A549 (cell line): ENCODE measurements at regions not wholly inside any gene's neighbourhood (a gene's known extent, or its start where the extent isn't known, plus 50 kb on each side); places are given as distances from the start of the nearest gene placed in this dataset.

ENCODE experiments used
- ATAC-seq, 2 experiments: fragments of 200-7000 bp in 1 of 2; fragments of >200 bp in 1 of 2; cut with Nextera tagmentation in 1 of 2; cut with Tn5 transposase in 1 of 2; 3 replicates each; pipeline versions ENCODE4 v1.8.0 to v1.9.1; 2018 to 2020; ENCODE audit warnings: mild to moderate bottlenecking in 1 of 2, moderate library complexity in 1 of 2
- CTCF ChIA-PET: fragments of 300-600 bp; sonication (Branson Sonifier 250); formaldehyde crosslinking; extraction: SDS; loops from one replicate; lab custom pipeline; 2021; ENCODE audit warnings: antibody characterized with exemption, inconsistent platforms; lab: Yijun Ruan, JAX
- POLR2A ChIA-PET: fragments of 350-600 bp; formaldehyde crosslinking; extraction: SDS; loops from one replicate; lab custom pipeline; 2021; ENCODE audit warnings: antibody characterized with exemption, inconsistent platforms; lab: Yijun Ruan, JAX
- DNase-seq, 2 experiments: peaks; one replicate each; pipeline versions ENCODE4 v3.0.0 to v3.0.0-alpha.2; 2011 to 2016; ENCODE audit warnings: low read depth in 1 of 2, low spot score in 1 of 2
- FAIRE-seq: peaks from 2 replicates; lab custom pipeline; 2011; peaks lifted over from hg19 to GRCh38; lab: Jason Lieb, UNC
- H3K27ac ChIP-seq, 2 experiments: fragments of >200 bp; sonication (Bioruptor Twin); formaldehyde crosslinking; 3 replicates each; pipeline ENCODE4 v1.5.1; 2016 to 2017
- H3K4me1 ChIP-seq: fragments of >200 bp; sonication (Bioruptor Twin); formaldehyde crosslinking; 3 replicates; pipeline ENCODE4 v1.6.1; 2016
- H3K4me2 ChIP-seq: fragments of >200 bp; sonication (Bioruptor Twin); formaldehyde crosslinking; 3 replicates; pipeline ENCODE4 v1.6.1; 2016
- H3K4me3 ChIP-seq: fragments of >200 bp; sonication (Bioruptor Twin); formaldehyde crosslinking; 3 replicates; pipeline ENCODE4 v1.5.1; 2016
- H3K9me3 ChIP-seq: fragments of >200 bp; sonication (Bioruptor Twin); formaldehyde crosslinking; 3 replicates; pipeline ENCODE4 v1.6.1; 2016
- BHLHE40 ChIP-seq: IDR thresholded peaks from 2 replicates; pipeline ENCODE4 v1.6.1; 2012; ENCODE audit warnings: low read depth, low read length, inconsistent platforms
- CHD2 ChIP-seq: fragments of 150-350 bp; IDR thresholded peaks from 2 replicates; pipeline ENCODE4 v1.6.1; 2014; ENCODE audit warnings: low read length; ENCODE audit not compliant: partially characterized antibody
- FOSB ChIP-seq: fragments of 250-450 bp; sonication (Bioruptor Pico); IDR thresholded peaks from 2 replicates; pipeline ENCODE4 v1.5.0; 2020; ENCODE audit warnings: mild to moderate bottlenecking, moderate library complexity
- GATA3 ChIP-seq: IDR thresholded peaks from 2 replicates; pipeline ENCODE4 v1.6.1; 2012; ENCODE audit warnings: borderline replicate concordance
- HOXB13 ChIP-seq: fragments of 250-450 bp; sonication (Bioruptor Pico); IDR thresholded peaks from 2 replicates; pipeline ENCODE4 v1.5.0; 2020; ENCODE audit warnings: low read depth, mild to moderate bottlenecking, moderate library complexity
- MAFK ChIP-seq: fragments of 450-650 bp; IDR thresholded peaks from 2 replicates; pipeline ENCODE4 v1.6.1; 2014; ENCODE audit not compliant: partially characterized antibody
- NPAS2 ChIP-seq: fragments of 250-450 bp; sonication (Bioruptor Pico); IDR thresholded peaks from 2 replicates; pipeline ENCODE4 v1.8.0; 2022; ENCODE audit warnings: mild to moderate bottlenecking, moderate library complexity, borderline replicate concordance
- POLR2A ChIP-seq: IDR thresholded peaks from 2 replicates; pipeline ENCODE4 v1.6.1; 2012; ENCODE audit warnings: mild to moderate bottlenecking, low read length
- SMC3 ChIP-seq: fragments of >200 bp; sonication (Bioruptor Twin); formaldehyde crosslinking; IDR thresholded peaks from 3 replicates; pipeline ENCODE4 v1.6.1; 2018; ENCODE audit warnings: inconsistent platforms
- TP53 ChIP-seq: fragments of 250-450 bp; sonication (Bioruptor Pico); IDR thresholded peaks from 2 replicates; pipeline ENCODE4 v1.5.0; 2021; ENCODE audit warnings: mild to moderate bottlenecking, moderate library complexity
- ZC3H11A ChIP-seq: fragments of 450-650 bp; IDR thresholded peaks from 2 replicates; pipeline ENCODE4 v1.6.1; 2014; ENCODE audit warnings: antibody characterized with exemption, mild to moderate bottlenecking
- ZNF302 ChIP-seq: fragments of 250-450 bp; sonication (Bioruptor Pico); IDR thresholded peaks from 2 replicates; pipeline ENCODE4 v1.9.0; 2021; ENCODE audit warnings: inconsistent platforms, mild to moderate bottlenecking, moderate library complexity
- WGBS: methylation state at CpG from one replicate; pipeline ENCODE4 v1.1.6; 2017; ENCODE audit errors: missing lambda C conversion rate; 5-methylcytosine and 5-hydroxymethylcytosine counted together
- TF ChIP-seq, protein P1 (sequence below): fragments of >200 bp; sonication (Bioruptor Twin); formaldehyde crosslinking; IDR thresholded peaks from 3 replicates; pipeline ENCODE4 v1.5.1; 2016
- TF ChIP-seq, protein P2 (sequence below): IDR thresholded peaks from 2 replicates; pipeline ENCODE4 v1.6.1; 2012; ENCODE audit warnings: low read depth, borderline replicate concordance
- TF ChIP-seq, protein P3 (sequence below): fragments of >200 bp; sonication (Bioruptor Twin); formaldehyde crosslinking; IDR thresholded peaks from 2 replicates; pipeline ENCODE4 v1.6.1; 2016
- TF ChIP-seq, protein P4 (sequence below): fragments of 150-350 bp; IDR thresholded peaks from 2 replicates; pipeline ENCODE4 v1.6.1; 2014; ENCODE audit warnings: low read depth, mild to moderate bottlenecking, low read length
- TF ChIP-seq, protein P5 (sequence below): IDR thresholded peaks from 2 replicates; pipeline ENCODE4 v1.6.1; 2012

DNA sequence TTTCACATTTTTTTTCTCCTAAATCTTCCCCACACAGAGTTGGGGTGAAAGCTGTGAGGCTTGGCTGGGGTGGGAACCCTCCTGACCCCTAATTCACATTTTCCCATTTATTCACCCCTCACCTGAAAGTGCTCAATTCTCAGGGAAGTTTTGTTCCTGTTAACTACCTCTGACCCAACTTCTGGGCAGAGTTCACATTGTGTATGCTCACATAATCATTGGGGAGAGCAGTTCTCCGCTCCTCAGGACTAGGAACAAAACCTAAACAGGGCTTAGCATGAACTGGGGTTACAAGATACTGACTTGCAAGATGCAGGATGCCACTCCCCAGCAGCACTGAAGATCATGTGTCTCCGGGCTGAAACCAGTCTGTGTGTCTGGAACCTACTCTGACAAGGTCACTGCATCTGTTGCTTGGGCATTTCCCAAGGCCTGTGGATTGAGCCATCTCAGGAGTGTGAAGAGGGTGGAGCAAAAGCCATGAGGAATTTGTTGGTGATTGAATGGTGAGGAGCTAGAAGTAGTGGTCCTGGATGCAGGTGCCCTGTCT lies 258.1 kb upstream of the IGFBP3 start:
- Histone ChIP-seq H3K27ac (0 out of 6 replicates have a peak overlapping the region, but pooled peaks of 1 of the 2 experiments have one; percentile 6), H3K4me2 (no peak overlapping the region), H3K4me1 (0 out of 3 replicates have a peak, but pooled peaks cover 6% of the 10 kb centered on the region), H3K9me3 (no peaks in the 10 kb centered on the region), H3K4me3 (no peak overlapping the region)
- 89% methylated on average over 2 of the region's 2 CpGs for WGBS
- TF ChIP-seq, protein P1, sequence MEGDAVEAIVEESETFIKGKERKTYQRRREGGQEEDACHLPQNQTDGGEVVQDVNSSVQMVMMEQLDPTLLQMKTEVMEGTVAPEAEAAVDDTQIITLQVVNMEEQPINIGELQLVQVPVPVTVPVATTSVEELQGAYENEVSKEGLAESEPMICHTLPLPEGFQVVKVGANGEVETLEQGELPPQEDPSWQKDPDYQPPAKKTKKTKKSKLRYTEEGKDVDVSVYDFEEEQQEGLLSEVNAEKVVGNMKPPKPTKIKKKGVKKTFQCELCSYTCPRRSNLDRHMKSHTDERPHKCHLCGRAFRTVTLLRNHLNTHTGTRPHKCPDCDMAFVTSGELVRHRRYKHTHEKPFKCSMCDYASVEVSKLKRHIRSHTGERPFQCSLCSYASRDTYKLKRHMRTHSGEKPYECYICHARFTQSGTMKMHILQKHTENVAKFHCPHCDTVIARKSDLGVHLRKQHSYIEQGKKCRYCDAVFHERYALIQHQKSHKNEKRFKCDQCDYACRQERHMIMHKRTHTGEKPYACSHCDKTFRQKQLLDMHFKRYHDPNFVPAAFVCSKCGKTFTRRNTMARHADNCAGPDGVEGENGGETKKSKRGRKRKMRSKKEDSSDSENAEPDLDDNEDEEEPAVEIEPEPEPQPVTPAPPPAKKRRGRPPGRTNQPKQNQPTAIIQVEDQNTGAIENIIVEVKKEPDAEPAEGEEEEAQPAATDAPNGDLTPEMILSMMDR = no peak
- TF ChIP-seq MAFK = no peak
- TF ChIP-seq ZNF302 = no peak
- TF ChIP-seq, protein P2, sequence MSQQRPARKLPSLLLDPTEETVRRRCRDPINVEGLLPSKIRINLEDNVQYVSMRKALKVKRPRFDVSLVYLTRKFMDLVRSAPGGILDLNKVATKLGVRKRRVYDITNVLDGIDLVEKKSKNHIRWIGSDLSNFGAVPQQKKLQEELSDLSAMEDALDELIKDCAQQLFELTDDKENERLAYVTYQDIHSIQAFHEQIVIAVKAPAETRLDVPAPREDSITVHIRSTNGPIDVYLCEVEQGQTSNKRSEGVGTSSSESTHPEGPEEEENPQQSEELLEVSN = no peak
- no peak for TF ChIP-seq BHLHE40
- TF ChIP-seq FOSB (CRISPR knock-in tag) = no peak
- TF ChIP-seq GATA3 = no peak
- no peak for TF ChIP-seq SMC3
- TF ChIP-seq, protein P3, sequence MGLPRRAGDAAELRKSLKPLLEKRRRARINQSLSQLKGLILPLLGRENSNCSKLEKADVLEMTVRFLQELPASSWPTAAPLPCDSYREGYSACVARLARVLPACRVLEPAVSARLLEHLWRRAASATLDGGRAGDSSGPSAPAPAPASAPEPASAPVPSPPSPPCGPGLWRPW = no peak
- no peak for TF ChIP-seq TP53 (CRISPR knock-in tag)
- TF ChIP-seq CHD2 = no peak
- ATAC-seq = no peak
- CTCF ChIA-PET = interaction anchor here (0.6 to 1.4 kb wide), 2 partner anchors 33 to 256 kb away, joined by 3 to 4 read pairs; no protein-coding TSS in a partner anchor
- POLR2A ChIA-PET = no interaction called here
- no peak for DNase-seq
- FAIRE-seq = no peak

DNA sequence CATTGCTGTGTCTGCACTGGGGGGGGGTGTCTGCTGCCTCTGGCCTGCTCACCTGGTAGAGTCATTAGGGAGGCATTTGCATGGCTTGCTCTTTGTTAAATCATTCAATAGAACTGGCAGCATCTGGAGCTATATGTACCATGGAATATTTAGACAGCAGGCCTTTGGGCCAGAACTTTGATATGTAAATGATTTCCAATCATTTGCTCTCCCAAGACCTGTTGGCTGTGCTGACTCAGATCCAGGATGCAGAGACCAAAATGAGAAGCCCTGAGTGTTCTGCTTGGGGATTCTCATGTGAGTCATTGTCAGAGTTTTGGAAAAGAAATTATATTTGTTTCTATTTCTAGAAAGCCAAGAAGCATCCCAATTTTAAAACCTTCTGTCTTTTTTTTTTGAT lies 257.6 kb upstream of the IGFBP3 start:
- ChIA-PET CTCF (interaction anchor here (0.6 to 1.4 kb wide), 2 partner anchors 33 to 255 kb away, joined by 3 to 4 read pairs; no protein-coding TSS in a partner anchor), POLR2A (no interaction called here)
- H3K4me3 ChIP-seq = no peak overlapping the region
- no peak overlapping the region for H3K27ac ChIP-seq
- H3K4me2 ChIP-seq = no peak overlapping the region
- TF ChIP-seq GATA3 = no peak
- TF ChIP-seq HOXB13 (CRISPR knock-in tag) = no peak
- TF ChIP-seq POLR2A = no peak
- no peak for TF ChIP-seq NPAS2 (CRISPR knock-in tag)
- TF ChIP-seq, protein P4, sequence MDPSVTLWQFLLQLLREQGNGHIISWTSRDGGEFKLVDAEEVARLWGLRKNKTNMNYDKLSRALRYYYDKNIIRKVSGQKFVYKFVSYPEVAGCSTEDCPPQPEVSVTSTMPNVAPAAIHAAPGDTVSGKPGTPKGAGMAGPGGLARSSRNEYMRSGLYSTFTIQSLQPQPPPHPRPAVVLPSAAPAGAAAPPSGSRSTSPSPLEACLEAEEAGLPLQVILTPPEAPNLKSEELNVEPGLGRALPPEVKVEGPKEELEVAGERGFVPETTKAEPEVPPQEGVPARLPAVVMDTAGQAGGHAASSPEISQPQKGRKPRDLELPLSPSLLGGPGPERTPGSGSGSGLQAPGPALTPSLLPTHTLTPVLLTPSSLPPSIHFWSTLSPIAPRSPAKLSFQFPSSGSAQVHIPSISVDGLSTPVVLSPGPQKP = no peak
- TF ChIP-seq, protein P5, sequence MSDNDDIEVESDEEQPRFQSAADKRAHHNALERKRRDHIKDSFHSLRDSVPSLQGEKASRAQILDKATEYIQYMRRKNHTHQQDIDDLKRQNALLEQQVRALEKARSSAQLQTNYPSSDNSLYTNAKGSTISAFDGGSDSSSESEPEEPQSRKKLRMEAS = no peak
- TF ChIP-seq, protein P2 = no peak
- no peaks in the 10 kb centered on the region for H3K9me3 ChIP-seq
- ATAC-seq = no peak
- 0 out of 3 replicates have a peak, but pooled peaks cover 6% of the 10 kb centered on the region for H3K4me1 ChIP-seq
- no peak for FAIRE-seq
- DNase-seq = no peak

DNA sequence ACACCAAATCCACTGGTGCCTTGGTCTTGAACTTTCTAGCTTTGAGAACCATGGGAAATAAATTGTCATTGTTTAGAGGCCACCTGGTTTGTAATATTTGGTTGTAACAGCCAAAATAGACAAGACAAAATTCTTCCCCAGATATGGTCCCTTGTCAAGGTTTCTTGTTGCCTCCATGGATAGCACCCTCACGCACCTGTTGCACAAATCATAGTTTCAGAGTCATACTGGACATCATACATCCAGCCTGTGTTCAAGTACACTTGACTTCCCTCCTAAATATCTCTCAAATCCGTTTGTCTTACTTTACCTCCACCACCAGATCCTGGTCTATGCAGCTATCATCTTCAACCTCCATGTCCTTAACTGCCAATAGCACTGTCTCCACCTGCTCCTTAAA lies 256.7 kb upstream of the IGFBP3 start:
- WGBS = 57% methylated on average over 2 of the region's 2 CpGs
- H3K4me2 ChIP-seq = no peak overlapping the region
- 0 out of 3 replicates have a peak, but pooled peaks cover 6% of the 10 kb centered on the region for H3K4me1 ChIP-seq
- no peak for DNase-seq
- no peak for TF ChIP-seq ZC3H11A
- ATAC-seq = no peak
- no peak overlapping the region for H3K4me3 ChIP-seq
- FAIRE-seq = no peak
- ChIA-PET POLR2A (no interaction called here), CTCF (interaction anchor here (1.2 kb wide), 1 partner anchor 255 kb away, joined by 3 read pairs; no protein-coding TSS in a partner anchor)
- H3K27ac ChIP-seq = no peak overlapping the region
- no peaks in the 10 kb centered on the region for H3K9me3 ChIP-seq
